GM21390 (cell line): ENCODE measurements at regions not wholly inside any gene's neighbourhood (a gene's known extent, or its start where the extent isn't known, plus 50 kb on each side); places are given as distances from the start of the nearest gene placed in this dataset.

Experiments
- ATAC-seq: cut with Tn5 transposase; IDR thresholded peaks from one replicate; pipeline ENCODE4 v1.9.1; 2021; ENCODE audit not compliant: unreplicated experiment

- ATAC-seq: no peak
Observed at GRCh38 chr1:47551971-47552528, 114.2 kb downstream of the FOXD2 start.

DNA sequence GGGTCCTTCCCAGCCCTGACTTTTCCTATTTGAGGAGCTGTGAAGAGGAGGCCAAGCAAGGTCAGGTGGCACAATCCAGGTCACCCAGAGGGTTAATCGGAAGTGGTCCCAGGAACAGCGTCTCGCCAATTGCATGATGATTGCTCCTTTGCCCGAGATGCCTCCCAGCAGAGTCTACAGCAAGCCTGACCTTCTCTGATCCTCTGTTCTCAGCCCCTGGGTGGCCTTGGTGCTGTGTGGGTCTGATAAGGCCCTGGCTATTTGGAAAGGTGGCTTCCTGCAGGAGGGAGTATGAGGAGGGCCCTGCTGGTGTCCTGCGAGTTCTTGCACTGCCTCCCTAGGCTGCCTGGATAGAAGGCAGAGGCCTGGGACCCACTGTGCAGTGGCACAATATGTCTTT is 116.2 kb downstream of the FOXD2 start:
- no peak for ATAC-seq

- no peak for ATAC-seq
Observed at GRCh38 chr1:47554901-47555300, 117.1 kb downstream of the FOXD2 start.

GRCh38 chr1:47555306-47555705 is 117.5 kb downstream of the FOXD2 start:
- ATAC-seq: no peak

DNA sequence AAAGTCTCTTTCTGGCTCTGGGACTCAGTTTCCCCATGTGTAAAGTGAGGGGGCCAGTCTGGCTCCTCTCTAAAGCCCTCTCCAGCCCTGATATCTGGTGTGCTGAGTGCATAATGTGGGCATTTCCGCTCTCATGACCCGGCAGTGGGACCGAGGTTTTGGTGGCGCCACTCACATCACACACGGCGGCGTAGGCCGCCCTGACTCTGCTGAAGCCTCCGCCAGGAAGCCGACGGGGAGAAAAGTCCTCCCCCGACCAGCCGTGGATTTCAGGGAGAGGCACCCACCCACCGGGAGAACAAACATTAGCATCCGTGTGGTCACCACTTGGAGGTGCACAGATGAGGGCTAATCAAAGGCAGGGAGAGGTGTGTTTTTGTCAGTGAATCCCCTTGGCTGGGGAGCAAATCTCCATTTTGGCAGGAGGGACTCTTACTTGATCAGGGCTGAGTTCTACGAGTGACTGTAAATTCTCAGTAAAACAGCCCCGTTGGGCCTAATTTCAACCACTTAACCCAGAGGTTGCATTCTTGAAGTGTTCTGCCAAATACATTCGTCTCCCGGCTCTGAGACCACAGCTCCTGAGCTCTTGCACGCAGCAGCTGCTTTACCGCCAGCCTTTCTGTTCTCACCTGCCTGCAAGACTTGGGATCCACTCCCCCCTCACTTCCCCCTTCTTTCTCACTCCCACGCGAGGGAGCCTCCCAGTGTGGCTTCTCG is 118.2 kb downstream of the FOXD2 start:
- no peak for ATAC-seq

GRCh38 chr1:47557066-47557465 is 119.2 kb downstream of the FOXD2 start:
- no peak for ATAC-seq

DNA sequence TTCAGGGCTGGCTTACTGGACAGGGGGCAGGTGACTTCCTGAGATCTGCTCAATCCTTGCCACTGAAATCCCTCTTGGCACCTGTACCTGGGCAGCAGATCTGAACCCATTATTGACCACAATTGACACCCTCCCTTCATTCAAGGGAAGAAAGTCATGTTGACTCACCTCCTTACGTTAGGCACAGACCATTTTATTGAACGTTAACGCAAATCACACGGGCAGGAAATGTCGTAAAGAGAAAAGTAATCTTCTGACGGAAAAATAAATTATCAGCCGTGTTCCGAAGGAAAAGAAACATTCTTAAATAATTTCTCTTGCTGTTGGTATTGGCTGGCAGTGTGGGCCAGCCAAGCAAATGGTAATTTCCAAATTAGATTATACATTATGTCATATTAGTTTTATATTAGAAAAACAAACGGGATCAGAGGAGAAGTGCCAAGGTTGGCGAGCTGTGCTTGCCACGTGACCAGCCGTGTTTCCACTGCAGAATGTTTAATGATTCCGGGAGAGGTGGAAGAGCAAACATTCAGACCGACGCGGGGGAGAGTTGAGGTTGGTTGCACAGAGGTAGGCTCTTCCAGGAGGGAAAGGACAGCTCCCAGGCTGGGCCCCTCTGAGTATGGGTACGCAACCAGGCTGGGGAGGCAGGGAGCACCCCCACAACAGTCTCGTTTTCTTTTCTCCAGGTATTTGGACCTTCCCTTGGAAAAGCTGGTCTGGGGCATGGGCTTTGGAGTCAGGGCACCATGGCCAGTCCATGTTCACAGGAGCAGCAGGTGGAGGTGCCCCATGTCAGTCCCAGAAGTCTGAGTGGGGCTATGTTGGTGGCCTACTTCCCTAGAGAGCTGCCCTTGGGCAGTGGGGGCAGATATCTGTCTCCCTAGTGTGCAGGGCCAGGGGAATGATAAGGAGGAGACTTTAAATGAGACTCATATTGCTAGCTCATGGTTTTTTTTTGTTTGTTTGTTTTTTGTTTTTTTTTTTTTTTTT is 121.1 kb downstream of the FOXD2 start:
- ATAC-seq: no peak

DNA sequence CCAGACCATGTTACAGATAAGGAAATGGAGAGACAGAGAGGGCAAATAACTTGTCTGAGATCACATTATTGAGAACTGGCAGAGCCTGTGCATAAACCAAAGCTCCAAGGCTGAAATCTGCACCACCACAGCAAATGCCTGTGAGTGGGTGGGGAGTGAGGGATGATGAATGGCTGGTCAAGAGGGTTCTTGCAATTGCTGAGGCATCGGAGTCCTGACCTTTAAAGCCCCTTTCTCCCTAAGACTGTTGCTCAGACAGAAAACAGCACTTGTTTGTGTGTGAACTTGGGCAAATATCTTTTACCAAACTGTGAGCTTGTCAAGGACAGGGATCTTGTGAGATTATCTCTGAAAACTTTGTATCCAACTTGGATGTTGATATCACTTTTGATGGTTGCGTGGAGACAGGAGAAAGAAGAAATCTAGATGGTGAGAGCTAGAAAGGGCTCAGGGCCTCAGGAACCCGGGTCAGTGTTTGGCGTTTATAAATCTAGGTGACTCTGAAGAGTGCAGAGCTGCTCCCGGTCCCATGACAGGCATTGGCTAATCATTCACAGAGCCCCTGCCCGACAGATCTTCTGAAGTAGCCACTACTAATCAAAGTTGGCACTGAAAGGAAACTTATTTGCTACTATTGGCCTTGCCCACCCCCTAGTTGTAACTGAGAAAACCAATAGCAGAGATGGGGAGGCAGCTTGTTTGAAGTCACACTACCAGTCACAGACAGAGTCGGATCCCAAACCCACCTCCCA is 122.3 kb downstream of the FOXD2 start:
- ATAC-seq: no peak

DNA sequence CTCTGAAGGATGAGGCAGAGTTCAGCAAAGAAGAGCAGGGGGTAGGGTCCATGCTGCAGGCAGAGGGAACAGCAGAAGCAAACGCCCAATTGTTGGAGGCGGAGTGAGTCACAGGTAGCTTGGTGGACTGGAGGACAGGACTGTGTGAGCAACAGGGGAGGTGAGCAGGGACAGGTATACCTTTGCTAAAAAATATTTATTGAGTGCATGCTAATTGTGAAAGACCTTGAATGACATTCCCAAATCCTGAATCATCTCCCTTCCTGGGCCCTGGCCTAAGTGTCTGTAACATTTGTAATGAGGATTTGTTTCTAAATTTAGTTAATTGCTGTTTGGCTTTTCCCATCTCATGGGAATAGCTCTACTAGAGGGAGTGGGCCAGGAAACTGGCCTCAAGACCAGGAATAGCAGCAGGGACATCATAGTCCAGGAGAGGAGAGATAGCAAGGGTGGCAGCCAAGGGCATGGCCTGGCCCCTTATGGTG is 123.7 kb downstream of the FOXD2 start:
- ATAC-seq: no peak

DNA sequence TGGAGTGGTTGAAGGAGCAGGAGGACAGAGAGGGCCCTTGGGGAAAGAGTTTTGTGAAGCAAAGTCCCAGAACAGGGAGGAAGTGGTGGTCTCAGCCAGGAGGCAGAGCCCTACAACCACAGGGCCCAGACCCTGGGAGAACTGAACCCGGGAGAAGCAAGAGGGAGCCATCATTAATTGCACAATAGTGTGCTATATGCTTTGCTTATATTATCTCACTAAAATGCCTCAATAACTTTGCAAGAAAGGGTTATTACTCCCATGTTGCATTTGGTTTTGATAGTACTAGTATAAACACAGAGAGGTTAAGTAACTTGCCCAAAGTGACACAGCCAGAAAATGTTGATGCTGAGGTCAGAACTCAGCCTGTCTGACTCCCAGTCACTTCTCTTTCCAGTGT is 124.3 kb downstream of the FOXD2 start:
- ATAC-seq: no peak

- no peak for ATAC-seq
Observed at GRCh38 chr1:47562799-47563198, 125.0 kb downstream of the FOXD2 start.

DNA sequence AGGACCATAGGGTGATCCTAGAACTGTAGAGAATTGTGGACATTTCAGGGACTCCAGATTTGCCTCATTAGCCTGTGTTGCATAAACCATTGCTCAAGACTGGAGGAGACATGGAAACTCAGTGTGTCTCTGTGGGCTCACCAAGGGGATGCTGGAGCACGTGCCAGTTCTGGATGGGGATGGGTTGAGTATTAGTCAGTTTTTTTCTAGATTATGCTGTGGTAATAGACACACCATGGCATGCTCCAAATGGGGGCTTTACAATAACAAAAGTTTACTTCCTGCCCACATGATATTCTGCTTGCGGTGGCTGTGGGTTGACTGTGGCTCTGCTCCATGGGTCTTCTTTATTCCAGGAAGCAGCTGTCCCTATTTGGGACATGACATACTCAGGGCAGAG is 125.4 kb downstream of the FOXD2 start:
- no peak for ATAC-seq

DNA sequence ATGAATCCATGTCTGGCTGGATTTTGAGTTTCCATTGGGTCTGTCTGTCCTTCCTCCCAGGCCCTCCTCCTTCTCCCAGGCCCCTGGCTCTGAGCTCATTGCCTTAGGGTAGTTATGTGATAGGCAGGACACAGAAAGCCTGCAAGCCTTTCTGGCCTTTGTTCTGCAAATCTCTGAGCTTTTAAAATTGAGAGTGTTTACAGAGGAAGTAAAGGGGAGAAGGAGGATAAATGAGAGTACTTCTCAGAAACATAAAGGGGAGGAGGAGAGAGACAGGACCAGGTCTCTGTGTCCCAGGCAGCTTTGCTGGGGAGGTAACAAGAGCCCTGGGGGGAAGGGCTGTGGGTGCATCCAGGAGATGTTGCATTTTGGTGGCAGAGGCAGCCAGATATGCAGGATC is 126.7 kb downstream of the FOXD2 start:
- ATAC-seq: no peak

DNA sequence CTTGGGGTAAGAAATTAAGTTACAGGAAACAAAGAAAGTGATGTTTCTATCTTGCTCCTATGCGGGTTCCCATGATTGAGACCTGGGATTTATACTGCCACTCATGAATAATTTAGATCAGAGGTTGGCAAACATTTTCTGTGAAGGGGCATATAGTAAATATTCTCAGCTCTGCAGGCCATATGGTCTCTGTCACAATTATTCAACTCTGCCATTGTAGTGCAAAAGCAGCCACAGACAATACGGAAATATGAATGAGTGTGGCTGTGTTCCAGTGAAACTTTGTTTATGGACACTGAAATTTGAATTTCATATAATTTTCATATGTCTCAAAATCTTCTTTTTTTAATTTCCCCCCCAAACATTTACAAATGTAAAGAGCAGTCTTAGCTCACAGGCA is 127.2 kb downstream of the FOXD2 start:
- no peak for ATAC-seq

DNA sequence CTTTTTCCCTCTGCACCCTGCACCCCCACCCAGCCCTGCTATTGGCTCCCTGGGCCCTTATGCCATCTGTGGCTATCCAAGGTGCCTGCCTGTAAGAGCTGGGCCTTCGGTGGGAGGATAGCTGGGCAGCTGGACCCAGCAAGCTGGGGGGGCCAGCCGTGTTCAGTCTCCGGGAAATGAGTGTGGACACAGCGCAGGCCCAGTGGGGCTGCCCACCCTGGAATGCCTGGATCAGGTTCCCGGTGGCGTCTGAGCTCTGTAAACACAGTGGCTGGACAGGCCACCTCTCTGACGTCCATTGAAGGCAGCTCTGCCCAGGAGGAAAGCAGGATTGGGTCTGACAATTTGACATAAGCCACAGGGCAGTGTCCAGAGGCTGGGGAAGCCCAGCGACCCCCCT is 127.8 kb downstream of the FOXD2 start:
- ATAC-seq: no peak

DNA sequence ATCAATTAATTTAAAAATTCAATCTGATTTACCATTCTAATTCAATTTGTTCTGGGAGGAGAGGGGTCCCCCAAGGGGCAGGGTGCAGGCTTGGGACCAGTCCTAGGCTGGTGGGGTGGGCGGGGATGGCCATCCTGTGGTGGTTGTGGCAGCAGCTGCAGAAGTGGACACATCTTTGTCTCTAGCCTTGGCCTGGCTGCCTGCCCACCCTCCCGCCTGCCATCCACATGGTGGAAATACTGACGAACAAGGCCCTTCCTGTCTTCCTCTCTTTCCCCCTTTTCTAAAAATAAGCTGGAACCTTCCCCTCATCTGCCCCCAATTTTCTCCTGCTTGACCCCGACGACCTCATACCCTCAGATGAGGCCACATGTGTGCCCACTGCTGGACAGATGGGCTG is 130.9 kb downstream of the FOXD2 start:
- ATAC-seq: no peak

DNA sequence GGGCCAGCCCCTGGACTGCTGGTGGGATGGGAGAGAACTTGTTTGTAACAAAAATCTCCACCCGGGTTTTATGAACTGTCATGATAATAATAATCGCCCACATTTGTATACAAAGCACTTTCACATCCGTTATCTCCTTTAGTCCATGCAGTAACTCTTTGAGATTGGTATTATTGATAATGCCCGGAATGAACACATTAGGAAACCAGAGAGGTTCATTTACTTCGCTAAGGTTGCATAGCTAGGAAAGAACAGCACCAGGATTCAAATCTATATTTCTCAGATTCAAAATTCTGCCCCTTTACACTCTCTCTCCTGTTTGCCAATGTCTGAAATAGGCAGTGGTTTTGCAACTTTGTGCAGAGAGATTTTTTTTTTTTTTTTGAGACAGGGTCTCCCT is 131.4 kb downstream of the FOXD2 start:
- no peak for ATAC-seq

DNA sequence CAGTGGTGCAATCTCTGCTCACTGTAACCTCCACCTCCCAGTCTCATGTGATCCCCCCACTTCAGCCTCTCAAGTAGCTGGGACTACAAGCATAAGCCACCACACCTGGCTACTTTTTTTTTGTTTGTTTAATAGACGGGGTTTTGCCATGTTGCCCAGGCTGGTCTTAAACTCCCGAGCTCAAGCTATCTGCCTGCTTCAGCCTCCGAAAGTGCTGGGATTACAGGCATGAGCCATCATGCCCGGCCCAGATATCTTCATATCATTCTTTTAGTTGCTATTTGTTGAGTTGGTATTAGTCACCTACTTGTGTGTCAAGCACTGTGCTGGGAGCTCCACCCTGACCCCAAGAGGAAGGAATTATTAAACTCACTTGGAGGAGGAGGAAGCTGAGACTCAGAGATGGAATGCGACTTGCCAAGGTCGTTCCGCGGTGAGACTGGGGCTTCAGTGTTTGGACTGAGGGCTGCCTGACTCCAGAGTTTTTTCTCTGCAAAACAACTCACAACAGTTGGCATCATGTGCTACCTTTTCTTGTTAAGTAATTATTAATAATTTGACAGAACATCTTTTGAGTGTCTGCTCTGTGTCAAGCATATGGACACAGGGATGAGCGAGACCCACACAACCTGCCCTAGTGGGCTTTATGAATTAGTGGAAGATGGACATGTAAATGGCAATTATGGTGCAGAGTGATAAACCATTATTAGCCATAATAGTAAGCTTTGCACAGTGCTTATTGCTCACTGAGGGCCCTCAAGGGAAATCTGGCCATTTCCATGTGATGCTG is 132.0 kb downstream of the FOXD2 start:
- no peak for ATAC-seq

DNA sequence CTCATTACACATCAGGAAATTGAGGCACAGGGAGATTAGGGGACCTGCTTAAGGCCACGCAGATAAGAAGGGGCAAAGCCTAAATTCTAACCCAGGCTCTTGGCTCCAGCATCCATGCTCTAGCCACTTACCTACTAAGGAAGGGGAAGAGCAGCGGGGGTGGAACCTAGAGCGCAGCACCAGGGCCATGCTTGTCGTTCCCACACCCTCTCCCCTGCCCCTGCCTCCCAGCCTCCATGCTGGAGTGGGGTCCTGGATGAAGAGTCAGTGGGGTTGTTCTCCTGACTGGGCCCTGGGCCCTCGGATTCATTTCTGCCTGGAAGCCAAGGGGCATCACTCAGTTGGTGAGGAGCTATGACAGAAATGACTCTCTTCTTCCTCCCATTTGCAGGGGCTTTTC is 133.3 kb downstream of the FOXD2 start:
- ATAC-seq: no peak

GRCh38 chr1:47571952-47572351 is 134.1 kb downstream of the FOXD2 start:
- no peak for ATAC-seq
